Activated CD4-positive, alpha-beta T cell treated with anti-CD3 and anti-CD28 coated beads for 48 hours (primary cell): ENCODE measurements at regions not wholly inside any gene's neighbourhood (a gene's known extent, or its start where the extent isn't known, plus 50 kb on each side); places are given as distances from the start of the nearest gene placed in this dataset.

Source experiments
- DNase-seq: peaks from one replicate; pipeline ENCODE4 v3.0.0-alpha.2; 2020

DNA sequence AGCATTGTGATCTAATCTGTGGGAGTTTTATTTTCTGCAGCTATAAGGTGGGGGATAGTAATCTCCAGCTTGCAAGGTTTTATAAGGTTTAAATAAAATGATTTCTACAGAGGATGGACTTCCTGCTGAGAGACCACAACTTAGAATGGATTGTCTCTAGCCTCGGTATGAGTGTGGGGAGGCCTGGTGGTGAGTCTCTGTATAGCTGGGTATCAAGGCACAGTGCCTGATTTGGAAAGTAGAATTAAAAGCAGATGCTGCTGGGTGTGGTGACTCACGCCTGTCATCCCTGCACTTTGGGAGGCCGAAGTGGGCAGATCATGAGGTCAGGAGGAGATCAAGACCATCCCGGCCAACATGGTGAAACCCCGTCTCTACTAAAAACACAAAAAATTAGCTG, 162.0 kb upstream of the GATB start:
- no peak for DNase-seq

DNA sequence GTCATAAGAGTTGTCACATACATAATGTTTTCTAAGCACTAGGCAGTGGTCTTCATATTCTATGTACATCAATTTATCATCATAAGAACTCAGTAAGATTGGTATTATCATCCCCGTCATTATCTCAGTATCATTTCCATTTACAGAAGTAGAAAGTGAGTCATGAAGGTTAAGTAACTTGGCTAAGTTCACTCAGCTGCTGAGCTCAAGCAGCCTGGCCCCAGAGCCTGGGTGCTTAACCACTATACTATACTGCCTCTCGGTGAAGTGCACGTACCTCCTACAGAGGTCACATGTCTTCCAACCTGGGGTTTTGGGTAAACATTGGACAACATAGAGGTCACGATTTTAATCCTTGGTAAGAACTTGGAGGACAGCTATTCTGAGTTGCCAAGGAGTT, 161.5 kb upstream of the GATB start:
- peak; percentile 10 for DNase-seq

DNA sequence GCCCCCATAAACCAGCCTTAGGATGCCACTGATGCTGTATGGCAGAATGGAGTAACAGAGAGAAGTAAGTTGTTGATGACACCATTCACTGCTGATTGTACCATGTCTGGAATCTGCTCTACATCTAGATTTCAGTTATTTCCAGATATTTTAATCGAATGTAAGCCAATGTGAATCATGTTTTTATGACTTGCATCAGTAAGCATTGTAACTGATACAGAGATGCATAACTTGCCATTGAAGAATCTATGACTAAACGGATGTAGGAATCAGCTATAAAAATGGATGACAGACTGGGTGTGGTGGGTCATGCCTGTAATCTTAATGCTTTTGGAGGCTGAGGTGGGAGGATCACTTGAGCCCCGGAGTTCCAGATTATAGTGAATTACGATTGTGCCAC, 161.0 kb upstream of the GATB start:
- DNase-seq, result no peak

- DNase-seq, result no peak
Observed at GRCh38 chr4:151921386-151921785, 160.6 kb upstream of the GATB start.

DNA sequence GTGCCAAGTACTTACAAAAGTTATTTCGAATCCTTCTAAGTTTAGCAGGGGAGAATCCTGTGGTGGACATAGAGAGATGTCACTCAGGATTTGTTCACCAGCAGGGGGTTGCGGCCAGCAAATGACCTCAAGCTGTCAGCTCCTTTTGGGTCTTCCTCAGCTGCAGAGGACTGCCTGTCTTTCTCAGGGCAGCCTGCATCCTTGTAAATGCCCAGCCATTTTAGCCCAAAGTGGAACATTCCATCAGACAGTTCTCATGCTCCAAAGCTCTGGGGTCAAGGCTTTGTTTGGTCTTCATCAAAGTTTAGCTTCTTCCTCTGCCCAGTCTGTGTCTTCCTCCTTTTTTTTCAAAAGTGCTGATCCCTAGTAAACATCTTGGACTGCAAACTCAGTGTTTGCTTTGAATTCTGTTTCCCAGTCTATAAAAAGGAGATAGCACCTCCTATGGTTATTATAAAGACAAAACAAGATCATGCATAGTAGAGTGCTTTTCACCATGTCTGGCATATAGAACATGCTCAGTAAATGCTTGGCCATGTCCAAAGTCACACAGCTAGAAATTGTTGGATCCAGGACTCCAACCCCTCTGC, 156.4 kb upstream of the GATB start:
- no peak for DNase-seq

- no peak for DNase-seq
Observed at GRCh38 chr4:151912632-151913031, 151.8 kb upstream of the GATB start.

DNA sequence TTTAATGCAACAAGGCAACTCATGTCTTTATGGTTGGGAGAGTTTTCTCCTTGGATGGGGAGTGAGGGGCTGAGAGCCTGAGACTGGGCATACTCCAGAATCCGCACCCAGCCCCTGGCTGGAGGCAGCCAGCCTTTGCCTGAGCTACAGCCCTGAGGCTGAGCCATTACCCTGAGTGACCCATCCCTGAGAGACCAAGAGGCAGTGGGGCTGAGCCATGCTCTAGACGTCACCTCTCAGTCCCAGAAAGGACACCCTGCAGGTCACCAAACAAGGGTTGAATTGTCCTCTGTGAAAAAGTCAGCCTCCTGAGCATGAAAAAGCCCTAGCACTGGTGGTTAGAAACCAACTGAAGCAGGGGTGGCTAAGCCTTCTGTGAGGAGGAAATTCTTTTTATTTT, 151.2 kb upstream of the GATB start:
- no peak for DNase-seq

DNA sequence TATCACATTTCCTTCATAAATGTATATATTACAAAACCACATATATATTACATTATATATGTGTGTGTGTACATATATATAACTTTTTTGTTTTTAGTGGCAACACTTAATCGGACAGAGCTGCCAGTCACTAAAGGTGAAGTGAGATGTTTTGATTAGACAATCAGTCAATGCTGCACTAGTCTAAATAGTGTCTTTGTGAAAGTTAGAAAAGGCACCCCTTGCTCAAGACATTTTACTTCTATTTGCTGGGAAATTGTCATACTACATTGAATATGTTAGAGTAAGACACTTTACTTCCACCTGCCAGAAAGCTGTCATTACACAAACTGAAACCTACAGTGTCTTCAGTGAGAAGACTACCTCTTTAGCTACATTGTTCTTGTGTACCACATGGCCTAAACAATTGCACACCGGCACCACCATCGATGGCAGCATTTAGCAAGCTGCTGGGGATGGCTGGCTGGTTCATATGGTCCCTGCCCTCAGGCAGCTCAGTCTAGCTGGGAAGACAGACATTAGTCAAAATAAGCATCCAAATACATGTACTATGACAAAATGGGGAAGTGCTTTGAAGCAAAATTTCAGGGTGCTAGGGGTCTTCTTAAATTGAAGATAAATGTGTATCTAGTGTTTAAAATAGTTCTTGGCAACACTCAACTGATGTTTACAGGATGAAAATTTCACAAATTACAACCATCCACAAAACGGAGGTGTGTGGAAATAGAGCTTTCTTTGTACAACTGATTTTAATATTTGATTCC, 148.1 kb upstream of the GATB start:
- DNase-seq, result no peak

DNA sequence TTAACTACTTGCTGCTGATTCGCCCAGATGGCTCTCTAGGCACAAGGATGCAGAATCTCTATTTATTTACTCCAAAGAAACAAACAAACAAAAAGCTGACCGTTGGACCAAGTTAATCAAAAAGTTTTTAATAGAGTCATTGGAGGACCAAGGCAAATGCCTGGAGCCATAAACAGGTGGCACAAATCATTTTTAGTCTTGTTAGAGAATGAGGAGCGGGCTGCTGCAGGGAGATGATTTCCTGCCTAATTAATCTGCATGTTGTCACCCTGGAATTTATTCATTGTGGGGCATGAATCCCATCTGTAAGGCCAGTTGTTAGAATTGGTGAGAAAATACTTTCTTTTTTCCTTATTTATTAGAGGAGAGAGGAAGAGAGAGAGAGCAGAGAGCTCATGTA, 147.4 kb upstream of the GATB start:
- no peak for DNase-seq

DNA sequence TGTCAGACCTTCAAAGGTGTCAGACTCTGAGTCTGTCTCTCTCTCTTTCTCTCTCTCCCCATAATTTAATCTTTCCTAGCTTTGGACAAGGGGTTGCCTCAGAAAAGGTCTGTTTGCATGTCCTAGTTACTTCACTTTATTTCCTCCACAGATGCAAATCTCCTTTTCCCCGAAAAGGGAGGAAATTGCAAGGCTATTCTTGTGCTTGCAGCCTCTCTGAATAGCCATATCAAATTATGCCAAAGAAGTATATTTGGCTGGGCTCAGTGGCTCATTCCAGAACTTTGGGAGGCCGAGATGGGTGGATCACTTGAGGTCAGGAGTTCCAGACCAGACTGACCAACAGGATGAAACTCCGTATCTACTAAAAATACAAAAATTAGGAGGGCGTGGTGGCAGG, 145.6 kb upstream of the GATB start:
- DNase-seq, result no peak

- no peak for DNase-seq
Observed at GRCh38 chr4:151905197-151905596, 144.4 kb upstream of the GATB start.

GRCh38 chr4:151901631-151902030, 140.8 kb upstream of the GATB start:
- no peak for DNase-seq

GRCh38 chr4:151896880-151897279, 136.1 kb upstream of the GATB start:
- DNase-seq, result no peak

- DNase-seq, result no peak
Observed at GRCh38 chr4:151895671-151896070, 134.9 kb upstream of the GATB start.

GRCh38 chr4:151894246-151894645, 133.4 kb upstream of the GATB start:
- no peak for DNase-seq

DNA sequence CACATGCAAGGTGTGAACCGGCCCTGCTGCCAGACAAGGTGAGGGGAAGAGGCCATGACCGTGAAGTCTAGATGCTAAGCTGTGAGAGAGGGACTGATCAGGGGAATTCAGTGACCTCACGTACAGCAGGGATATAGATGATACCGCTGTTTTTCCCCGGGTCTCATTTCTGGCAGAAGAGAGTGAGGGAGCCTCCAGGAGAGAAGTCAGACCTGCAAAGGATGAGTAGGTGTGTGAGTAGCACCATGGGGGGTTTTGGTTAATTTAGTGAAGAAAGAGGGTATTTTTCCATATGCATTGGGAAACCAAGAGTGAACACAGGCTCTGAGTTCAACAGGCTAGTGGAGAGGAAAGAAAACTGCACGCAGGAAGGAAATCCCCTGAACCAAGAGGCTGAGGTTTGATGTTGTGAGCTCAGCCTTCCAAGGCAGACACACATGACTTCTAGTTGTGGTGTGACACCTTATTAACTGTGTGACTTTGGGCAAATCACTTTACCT, 127.6 kb upstream of the GATB start:
- DNase-seq, result no peak

DNA sequence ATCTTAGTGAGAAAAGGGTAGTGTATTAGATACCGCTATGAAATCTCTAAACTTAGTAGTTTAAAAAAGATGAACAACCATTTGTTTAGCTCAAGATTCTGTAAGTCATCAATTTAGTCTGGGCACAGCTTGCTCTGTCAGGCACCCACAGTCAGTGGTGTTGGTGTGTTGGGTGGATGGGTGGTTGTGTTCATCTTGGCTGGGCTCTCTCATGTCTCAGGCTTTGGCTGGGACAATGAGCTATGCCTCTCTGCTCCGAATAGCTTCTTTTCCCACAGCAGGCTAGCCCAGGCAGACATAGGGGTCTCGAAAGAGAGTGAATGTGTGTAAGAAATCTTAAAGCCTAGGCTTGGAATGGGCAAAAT, 127.0 kb upstream of the GATB start:
- DNase-seq, result no peak

- DNase-seq, result no peak
Observed at GRCh38 chr4:151887031-151887815, 126.4 kb upstream of the GATB start.

GRCh38 chr4:151885123-151885522, 124.3 kb upstream of the GATB start:
- DNase-seq, result no peak

GRCh38 chr4:151883747-151884146, 122.9 kb upstream of the GATB start:
- DNase-seq, result no peak

- DNase-seq, result no peak
Observed at GRCh38 chr4:151882072-151882803, 121.4 kb upstream of the GATB start.

DNA sequence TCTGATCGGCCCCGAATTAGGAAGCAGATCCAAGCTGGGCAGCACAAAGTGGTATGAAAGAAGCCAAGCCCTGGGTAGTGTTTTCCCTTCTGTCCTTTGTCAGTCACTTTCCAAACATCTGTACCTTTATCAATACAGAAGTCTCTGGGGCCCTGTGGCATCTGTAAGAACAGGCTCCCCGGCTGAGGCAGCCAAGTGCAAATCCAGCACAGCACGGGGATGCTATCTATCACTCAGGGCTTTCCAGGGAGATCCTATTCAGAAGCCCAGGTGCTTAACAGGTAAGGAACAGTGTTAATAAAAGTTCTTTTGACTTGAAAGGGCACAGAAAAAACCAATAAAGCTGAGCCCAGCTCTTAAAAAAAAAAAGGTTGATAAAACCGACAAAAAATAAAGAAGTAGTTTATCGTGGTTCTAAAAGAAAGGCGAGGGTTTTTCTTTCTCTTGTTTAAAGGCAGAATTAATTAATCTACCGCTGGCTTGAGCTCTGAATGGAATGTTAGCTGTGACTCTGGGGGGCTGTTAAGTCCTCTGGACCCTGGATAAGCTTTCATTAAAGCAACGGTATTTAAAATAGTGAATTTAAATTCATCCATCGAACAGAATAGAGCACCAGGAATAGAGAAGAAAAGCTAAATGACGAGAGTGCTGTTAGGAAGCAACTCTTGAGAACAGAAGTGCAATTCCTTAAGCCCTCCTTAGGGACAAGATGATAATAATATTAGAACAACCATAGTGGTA, 119.1 kb upstream of the GATB start:
- no peak for DNase-seq
